Activated CD4-positive, alpha-beta T cell treated with anti-CD3 and anti-CD28 coated beads, Interleukin-2, Interleukin-4, amounts not matched to agents 100 ng/mL and 50 ng/mL, durations not matched to agents 16 hours and 8 hours (primary cell): ENCODE measurements at regions not wholly inside any gene's neighbourhood (a gene's known extent, or its start where the extent isn't known, plus 50 kb on each side); places are given as distances from the start of the nearest gene placed in this dataset.

Experiments
- DNase-seq: peaks from one replicate; pipeline ENCODE4 v3.0.0-alpha.2; 2020; ENCODE audit warnings: low spot score

DNA sequence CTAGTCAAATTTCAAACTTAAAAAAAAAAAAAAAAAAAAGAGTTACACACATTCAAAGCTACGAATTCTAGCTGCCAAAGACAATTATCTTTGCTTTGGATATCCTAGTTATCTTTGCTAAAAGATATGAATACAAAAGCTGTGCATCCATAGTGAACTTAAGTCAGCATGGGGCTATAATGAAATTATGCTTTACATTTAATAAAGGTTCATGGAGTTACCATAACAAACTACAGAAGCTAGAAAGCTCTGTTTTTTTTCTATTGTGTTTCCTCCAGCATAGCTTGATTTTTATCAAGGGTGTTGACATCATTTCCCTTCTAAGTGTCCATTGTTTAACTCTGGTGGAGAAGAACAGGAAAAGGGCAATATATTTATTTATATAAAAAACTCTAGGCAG, 234.1 kb downstream of the ANKRD50 start:
- no peak for DNase-seq

- no peak for DNase-seq
Observed at GRCh38 chr4:124480061-124480460, 232.5 kb downstream of the ANKRD50 start.

GRCh38 chr4:124481123-124481522, 231.4 kb downstream of the ANKRD50 start:
- DNase-seq = no peak

GRCh38 chr4:124483048-124483906, 229.3 kb downstream of the ANKRD50 start:
- no peak for DNase-seq

GRCh38 chr4:124484008-124484407, 228.5 kb downstream of the ANKRD50 start:
- no peak for DNase-seq

- no peak for DNase-seq
Observed at GRCh38 chr4:124484940-124485339, 227.6 kb downstream of the ANKRD50 start.

DNA sequence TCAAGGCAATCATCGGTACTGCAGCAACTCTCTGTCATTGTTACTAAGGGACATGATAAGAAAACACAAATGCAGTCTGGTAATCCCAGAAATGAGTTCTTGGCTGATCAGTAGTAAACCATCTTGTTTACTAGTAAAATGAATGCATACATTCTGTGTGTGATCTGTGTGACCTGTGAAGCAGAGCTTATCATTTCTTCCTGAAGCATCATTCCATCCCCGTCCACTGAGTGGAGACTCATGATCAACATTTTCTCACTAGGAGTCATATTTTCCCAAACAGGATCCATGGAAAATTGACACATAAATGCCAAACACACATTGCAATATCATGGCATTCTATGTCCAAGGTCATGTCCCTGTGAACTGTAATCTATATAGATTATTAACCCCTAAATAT, 226.1 kb downstream of the ANKRD50 start:
- no peak for DNase-seq

- no peak for DNase-seq
Observed at GRCh38 chr4:124487651-124488050, 224.9 kb downstream of the ANKRD50 start.

DNA sequence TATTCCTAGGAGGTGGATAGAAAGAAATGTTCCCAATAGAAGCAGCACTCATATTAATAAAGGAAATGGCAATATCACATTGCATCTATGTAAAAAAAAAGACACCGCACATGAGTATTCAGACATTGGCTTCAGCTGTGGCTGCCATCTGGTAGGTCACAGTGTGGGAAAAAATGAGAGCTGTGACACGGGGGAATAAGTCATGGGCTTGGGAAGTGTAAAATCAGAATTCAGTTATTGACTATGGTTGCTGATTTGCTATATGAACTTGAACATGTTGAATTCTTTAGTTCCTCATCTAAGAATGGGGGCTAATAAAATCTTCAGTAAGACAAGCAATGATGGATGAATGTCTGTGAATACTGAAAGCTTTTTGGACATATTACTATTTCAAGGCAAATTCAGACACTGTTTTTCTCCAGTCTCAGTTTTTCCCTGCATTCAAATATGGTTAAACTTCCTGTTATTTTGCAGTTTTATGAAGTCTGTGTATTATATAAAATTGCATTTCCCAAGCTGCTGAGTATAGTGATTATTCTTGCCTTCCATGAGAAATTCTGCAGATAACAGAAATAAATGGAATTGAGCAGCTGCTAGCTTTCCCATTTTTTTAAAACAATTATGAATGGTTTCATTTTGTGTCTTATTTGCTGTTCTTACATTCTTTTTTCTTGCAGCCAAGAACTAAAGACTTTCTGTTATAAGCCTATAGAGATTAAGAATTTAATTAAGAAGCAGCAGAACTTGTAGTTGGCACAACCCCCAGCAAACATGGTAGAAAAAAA, 221.0 kb downstream of the ANKRD50 start:
- no peak for DNase-seq

GRCh38 chr4:124499261-124499660, 213.3 kb downstream of the ANKRD50 start:
- DNase-seq = no peak

DNA sequence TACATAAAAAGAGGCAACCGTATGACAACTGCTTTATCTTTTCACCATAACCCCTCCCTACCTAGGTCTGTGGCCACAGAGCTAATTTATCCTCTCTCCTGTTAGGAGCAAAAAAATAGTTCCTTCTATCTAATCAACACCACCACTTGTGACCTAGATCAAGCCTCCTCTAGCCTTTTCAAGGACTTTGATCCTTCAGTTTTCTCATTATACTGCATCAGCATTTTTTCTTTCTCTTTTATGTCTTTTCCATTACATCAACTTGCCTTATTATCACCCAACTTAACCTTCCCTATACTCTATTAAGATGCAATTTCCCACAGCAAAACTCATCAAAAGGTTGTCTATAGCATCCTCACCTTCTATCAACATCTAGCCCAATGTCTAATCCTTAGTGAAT, 211.0 kb downstream of the ANKRD50 start:
- DNase-seq = no peak

- no peak for DNase-seq
Observed at GRCh38 chr4:124504431-124504830, 208.1 kb downstream of the ANKRD50 start.

GRCh38 chr4:124505211-124505610, 207.3 kb downstream of the ANKRD50 start:
- no peak for DNase-seq

- DNase-seq = no peak
Observed at GRCh38 chr4:124509151-124509550, 203.4 kb downstream of the ANKRD50 start.

DNA sequence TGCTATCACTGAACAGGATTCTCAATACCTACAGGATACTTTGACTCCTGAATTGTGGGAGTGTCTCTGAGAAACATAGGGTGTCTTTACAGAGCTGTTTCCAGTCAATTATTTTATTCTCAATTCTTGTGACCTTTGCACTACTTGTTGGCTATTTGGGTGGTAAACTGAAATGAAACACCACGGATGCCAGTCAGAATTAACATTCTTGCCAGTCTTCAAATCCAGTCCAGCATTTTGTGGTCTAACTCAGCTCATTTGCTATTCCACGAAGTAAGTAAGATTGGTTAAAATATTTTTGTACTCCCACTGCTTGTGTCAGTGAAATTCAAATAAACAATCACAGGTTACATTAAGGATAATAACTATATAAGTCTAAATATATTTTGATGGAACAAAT, 197.9 kb downstream of the ANKRD50 start:
- DNase-seq = no peak

DNA sequence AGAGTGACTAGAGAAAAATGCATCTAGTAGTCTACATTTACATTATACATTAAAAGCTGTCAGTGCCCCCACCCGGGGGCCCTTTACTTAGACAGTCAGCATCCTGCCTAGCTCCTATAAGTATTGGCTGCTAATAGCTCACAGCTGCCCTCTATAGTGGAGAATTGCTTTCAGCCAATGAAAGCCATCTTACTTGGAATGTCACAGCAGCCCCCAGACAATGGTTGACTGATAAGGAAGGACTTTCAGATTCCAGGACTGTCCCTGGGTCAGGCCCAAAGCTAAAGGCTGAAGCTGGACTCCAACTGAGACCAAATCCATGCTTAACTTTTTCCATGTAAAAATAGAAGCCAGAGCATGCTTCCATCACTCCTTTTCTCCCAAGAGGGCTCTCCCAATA, 196.9 kb downstream of the ANKRD50 start:
- DNase-seq = no peak

GRCh38 chr4:124519196-124519595, 193.3 kb downstream of the ANKRD50 start:
- DNase-seq = no peak

GRCh38 chr4:124523816-124524215, 188.7 kb downstream of the ANKRD50 start:
- DNase-seq = no peak

- no peak for DNase-seq
Observed at GRCh38 chr4:124525524-124525923, 187.0 kb downstream of the ANKRD50 start.

- DNase-seq = no peak
Observed at GRCh38 chr4:124526331-124526730, 186.2 kb downstream of the ANKRD50 start.

DNA sequence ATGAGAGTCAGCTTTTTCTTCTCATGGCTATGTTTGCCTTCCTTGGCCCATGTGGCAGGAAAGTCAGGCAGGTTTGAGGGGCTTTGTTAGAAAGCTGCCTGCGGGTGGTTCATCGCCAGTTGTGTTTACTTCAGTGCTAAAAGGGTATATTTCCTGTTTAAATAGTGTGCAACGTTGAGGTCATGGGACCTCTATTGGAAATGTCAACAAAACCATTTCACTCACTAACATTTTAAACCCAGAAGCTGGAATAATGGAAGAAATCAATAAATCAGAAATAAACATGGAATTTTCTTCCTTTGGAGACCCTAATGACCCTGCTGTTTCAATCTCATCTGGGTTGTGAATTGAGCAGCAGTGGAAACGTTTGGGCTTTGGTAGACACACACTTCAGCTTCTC, 185.8 kb downstream of the ANKRD50 start:
- DNase-seq = no peak

DNA sequence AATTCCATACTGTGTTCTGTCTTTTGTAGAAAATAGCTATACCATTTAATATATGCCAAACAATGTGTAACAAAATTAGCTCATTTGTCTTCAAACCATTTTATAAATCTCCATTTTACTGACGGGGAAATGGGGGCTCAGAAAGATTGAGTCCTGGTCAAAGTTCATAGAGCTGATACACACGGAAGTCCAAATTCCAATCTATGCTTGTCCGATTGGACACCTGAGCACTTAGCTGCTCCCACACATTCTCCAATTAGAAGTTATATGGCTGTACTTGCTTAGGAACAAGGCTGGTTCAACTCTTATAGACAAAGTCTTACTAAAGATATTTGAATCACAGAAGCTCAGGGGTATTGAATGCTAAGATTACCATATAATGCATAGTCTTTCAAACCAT, 185.2 kb downstream of the ANKRD50 start:
- no peak for DNase-seq

DNA sequence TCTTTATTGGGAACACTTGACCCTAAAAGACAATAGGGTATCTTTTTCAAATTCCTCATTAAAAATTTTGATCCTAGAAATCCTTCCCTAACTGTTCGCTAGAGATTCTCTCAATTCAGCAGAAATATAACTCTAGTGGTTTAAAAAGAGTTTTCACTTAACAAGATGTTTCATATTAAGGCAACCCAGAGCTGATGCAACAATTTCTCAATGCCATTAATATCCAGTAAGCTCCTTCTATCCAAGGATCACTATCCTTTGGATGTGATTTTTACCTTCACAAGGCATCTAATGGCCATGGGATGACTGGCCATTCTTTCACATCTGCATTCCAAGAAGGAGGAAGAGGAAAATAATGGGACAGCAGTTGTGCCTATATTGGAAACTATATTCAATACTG, 183.4 kb downstream of the ANKRD50 start:
- no peak for DNase-seq
